ENCODE measurements at regions not wholly inside any gene's neighbourhood (a gene's known extent, or its start where the extent isn't known, plus 50 kb on each side); places are given as distances from the start of the nearest gene placed in this dataset.

- TF ChIP-seq CTCF (IDR thresholded peaks at IDR 0.05; ENCODE audit: borderline replicate concordance, insufficient read depth, low read depth, low read length) = no peak
- no peak overlapping the region for H3K4me3 ChIP-seq (ENCODE audit: low read depth, low read length)
Observed at GRCh38 chr20:56841346-56841908, 212.3 kb downstream of the TFAP2C start.

DNA sequence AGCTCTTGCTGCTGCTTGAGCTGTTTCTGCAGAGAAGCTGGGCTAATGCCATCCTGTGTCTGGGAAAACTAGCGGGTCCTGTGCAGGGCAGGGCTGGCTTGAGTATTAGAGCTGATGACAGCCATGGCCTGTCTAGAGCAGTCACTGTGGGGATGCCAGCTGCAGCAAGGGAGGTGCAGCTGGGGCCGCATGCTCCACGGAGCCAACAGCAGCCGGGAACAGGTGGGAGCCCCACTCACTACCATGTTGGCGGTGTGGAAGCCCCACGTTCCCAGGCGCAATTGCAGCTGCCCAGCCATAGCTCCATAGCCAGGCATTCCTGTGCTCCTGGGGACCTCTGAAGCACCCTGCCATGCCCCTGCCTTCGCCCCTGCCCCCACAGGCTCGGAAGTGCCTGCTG is 212.9 kb downstream of the TFAP2C start:
- no peak overlapping the region for H3K4me3 ChIP-seq (ENCODE audit: low read depth, low read length)
- TF ChIP-seq CTCF (IDR thresholded peaks at IDR 0.05; ENCODE audit: borderline replicate concordance, insufficient read depth, low read depth, low read length) = no peak

- H3K4me3 ChIP-seq (ENCODE audit: low read depth, low read length) = no peak overlapping the region
- no peak for TF ChIP-seq CTCF (IDR thresholded peaks at IDR 0.05; ENCODE audit: borderline replicate concordance, insufficient read depth, low read depth, low read length)
Observed at GRCh38 chr20:56843386-56843785, 214.3 kb downstream of the TFAP2C start.

GRCh38 chr20:56843817-56844216 is 214.7 kb downstream of the TFAP2C start:
- no peak overlapping the region for H3K4me3 ChIP-seq (ENCODE audit: low read depth, low read length)
- no peak for TF ChIP-seq CTCF (IDR thresholded peaks at IDR 0.05; ENCODE audit: borderline replicate concordance, insufficient read depth, low read depth, low read length)

DNA sequence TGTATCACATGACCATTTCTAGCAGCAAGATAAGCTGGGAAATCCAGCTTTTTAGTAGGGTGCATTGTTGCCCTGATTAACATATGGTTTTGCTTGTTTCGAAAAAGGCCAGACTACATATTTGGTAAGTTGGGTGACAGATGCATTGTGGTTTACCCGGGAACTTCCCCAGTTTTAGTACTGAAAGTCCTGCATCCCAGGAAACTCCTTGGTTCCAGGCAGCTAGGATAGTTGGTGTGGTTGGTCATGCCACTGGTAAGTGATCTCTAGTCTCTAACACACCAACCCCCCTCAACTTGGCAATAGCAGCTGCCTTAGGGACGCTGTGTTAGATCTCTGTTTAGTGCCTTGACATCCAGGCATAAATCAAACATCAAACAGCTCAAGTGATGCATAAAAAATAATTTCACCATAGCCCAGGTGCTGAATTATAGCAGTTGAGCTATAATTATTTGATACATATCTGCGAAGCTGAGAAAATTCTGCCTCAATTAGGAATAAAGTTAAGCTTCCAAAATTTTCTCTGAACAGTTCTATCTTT is 216.5 kb downstream of the TFAP2C start:
- no peak for TF ChIP-seq CTCF (IDR thresholded peaks at IDR 0.05; ENCODE audit: borderline replicate concordance, insufficient read depth, low read depth, low read length)
- no peak overlapping the region for H3K4me3 ChIP-seq (ENCODE audit: low read depth, low read length)

- H3K4me3 ChIP-seq (ENCODE audit: low read depth, low read length) = no peak overlapping the region
- no peak for TF ChIP-seq CTCF (IDR thresholded peaks at IDR 0.05; ENCODE audit: borderline replicate concordance, insufficient read depth, low read depth, low read length)
Observed at GRCh38 chr20:56848561-56848960, 219.5 kb downstream of the TFAP2C start.

GRCh38 chr20:56851552-56851951 is 222.4 kb downstream of the TFAP2C start:
- H3K4me3 ChIP-seq (ENCODE audit: low read depth, low read length) = no peak overlapping the region
- no peak for TF ChIP-seq CTCF (IDR thresholded peaks at IDR 0.05; ENCODE audit: borderline replicate concordance, insufficient read depth, low read depth, low read length)
